GM12878 (cell line): ENCODE measurements at regions not wholly inside any gene's neighbourhood (a gene's known extent, or its start where the extent isn't known, plus 50 kb on each side); places are given as distances from the start of the nearest gene placed in this dataset.

Experiments used
- ATAC-seq: fragments of 200-7000 bp; cut with Tn5 transposase; 3 replicates; pipeline ENCODE4 v1.9.1; 2020; ENCODE audit warnings: mild to moderate bottlenecking, moderate library complexity
- BruUV-seq: library from RNA; stranded (reverse); fragments of 400-500 nt; replicated peaks from 2 replicates; lab custom pipeline; 2021; lab: Mats Ljungman, UMichigan
- CTCF ChIA-PET: fragments of 300-600 bp; sonication (Branson Sonifier 250); formaldehyde crosslinking; extraction: SDS; loops from one replicate; lab custom pipeline; 2021; ENCODE audit warnings: inconsistent platforms; lab: Yijun Ruan, JAX
- POLR2A ChIA-PET: fragments of 350-600 bp; formaldehyde crosslinking; extraction: SDS; loops from one replicate; lab custom pipeline; 2021; ENCODE audit warnings: inconsistent platforms; lab: Charles Lee
- RAD21 ChIA-PET: fragments of 300-600 bp; sonication (Branson Sonifier 250); formaldehyde crosslinking; loops from one replicate; lab custom pipeline; 2023; ENCODE audit warnings: antibody characterized with exemption; ENCODE audit not compliant: unreplicated experiment; lab: Charles Lee
- SMC1A ChIA-PET: fragments of 300-600 bp; sonication (Branson Sonifier 250); formaldehyde crosslinking; loops from one replicate; lab custom pipeline; 2023; ENCODE audit not compliant: unreplicated experiment, uncharacterized antibody; lab: Charles Lee
- DNase-seq: peaks from one replicate; pipeline ENCODE4 v3.0.0-alpha.2; 2011; ENCODE audit warnings: low read depth, low spot score
- FAIRE-seq: peaks from 3 replicates; lab custom pipeline; 2011; peaks lifted over from hg19 to GRCh38; lab: Jason Lieb, UNC
- H2AFZ ChIP-seq: 2 replicates; pipeline ENCODE4 v1.6.0; 2011; ENCODE audit warnings: low read depth, low read length, control low read depth; ENCODE audit not compliant: control insufficient read depth
- H3K27ac ChIP-seq: 2 replicates; pipeline ENCODE4 v1.5.1; 2011; ENCODE audit warnings: control low read depth; ENCODE audit not compliant: control insufficient read depth, insufficient read depth
- H3K27me3 ChIP-seq, 2 experiments: replicated peaks in 1 of 2; 2 replicates each; pipeline versions ENCODE4 v1.6.0 to v1.6.1; 2011; ENCODE audit warnings: low read length in 1 of 2; ENCODE audit not compliant: control insufficient read depth in 2 of 2, insufficient read depth in 2 of 2
- H3K36me3 ChIP-seq, 2 experiments: 2 replicates each; pipeline ENCODE4 v1.5.1; 2011; ENCODE audit warnings: low read length in 1 of 2; ENCODE audit not compliant: control insufficient read depth in 2 of 2, insufficient read depth in 2 of 2
- H3K4me1 ChIP-seq: 2 replicates; pipeline ENCODE4 v1.6.1; 2011; ENCODE audit warnings: mild to moderate bottlenecking, low read length, moderate library complexity, mixed read lengths; ENCODE audit not compliant: control insufficient read depth, insufficient read depth
- H3K4me2 ChIP-seq: 2 replicates; pipeline ENCODE4 v1.6.0; 2011; ENCODE audit warnings: control low read depth; ENCODE audit not compliant: control insufficient read depth, insufficient read depth
- H3K4me3 ChIP-seq: fragments of 200-600 bp; sonication (generic); 2 replicates; pipeline ENCODE4 v1.5.1; 2016
- H3K79me2 ChIP-seq: 2 replicates; pipeline ENCODE4 v1.6.0; 2011; ENCODE audit warnings: low read length; ENCODE audit not compliant: control insufficient read depth, insufficient read depth
- H3K9ac ChIP-seq: 2 replicates; pipeline ENCODE4 v1.8.0; 2011; ENCODE audit warnings: low read length, control low read depth, mixed read lengths; ENCODE audit not compliant: control insufficient read depth, insufficient read depth
- H3K9me3 ChIP-seq: replicated peaks from 3 replicates; pipeline ENCODE4 v1.5.1; 2011; ENCODE audit warnings: mild to moderate bottlenecking, low read length; ENCODE audit not compliant: control insufficient read depth, insufficient read depth
- H4K20me1 ChIP-seq: 2 replicates; pipeline ENCODE4 v1.6.0; 2011; ENCODE audit not compliant: control insufficient read depth, insufficient read depth
- ATF7 ChIP-seq: fragments of 450-650 bp; IDR thresholded peaks from 2 replicates; pipeline ENCODE4 v1.6.1; 2016; ENCODE audit warnings: low read depth, mild to moderate bottlenecking
- BCLAF1 ChIP-seq: fragments of 450-650 bp; IDR thresholded peaks from 2 replicates; pipeline ENCODE4 v1.6.1; 2017; ENCODE audit warnings: antibody characterized with exemption, mild to moderate bottlenecking, moderate library complexity
- BRCA1 ChIP-seq: IDR thresholded peaks from 2 replicates; pipeline ENCODE4 v1.6.1; 2011; ENCODE audit warnings: low read depth, low read length, improper control_type of control experiment
- CBX3 ChIP-seq: fragments of 200-600 bp; sonication (generic); IDR thresholded peaks from 2 replicates; pipeline ENCODE4 v1.6.1; 2016; ENCODE audit warnings: low read depth, borderline replicate concordance
- CBX5 ChIP-seq: sonication (generic); IDR thresholded peaks from 2 replicates; pipeline ENCODE4 v1.6.1; 2016; ENCODE audit warnings: low read depth, moderate library complexity, mild to moderate bottlenecking, inconsistent platforms
- CHD1 ChIP-seq: IDR thresholded peaks from 2 replicates; pipeline ENCODE4 v1.6.1; 2012; ENCODE audit warnings: low read depth, low read length, improper control_type of control experiment
- CHD2 ChIP-seq: IDR thresholded peaks from 2 replicates; pipeline ENCODE4 v1.6.1; 2011; ENCODE audit warnings: low read depth, low read length, improper control_type of control experiment, borderline replicate concordance
- EP300 ChIP-seq, 2 experiments: fragments of 150-350 bp in 1 of 2; IDR thresholded peaks; 2 replicates each; pipeline ENCODE4 v1.6.1; 2011 to 2012; ENCODE audit warnings: low read depth in 2 of 2, low read length in 2 of 2, borderline replicate concordance in 1 of 2, improper control_type of control experiment in 1 of 2, inconsistent platforms in 1 of 2; ENCODE audit not compliant: control insufficient read depth in 1 of 2
- ETV6 ChIP-seq, 2 experiments: fragments of 450-650 bp in 1 of 2; IDR thresholded peaks in 1 of 2; conservative IDR thresholded peaks in 1 of 2; 2 replicates each; pipeline ENCODE4 v1.6.1; 2014; ENCODE audit warnings: antibody characterized with exemption in 1 of 2, borderline replicate concordance in 1 of 2, low read depth in 1 of 2, mild to moderate bottlenecking in 1 of 2, moderate library complexity in 1 of 2
- HDAC6 ChIP-seq: fragments of 200-600 bp; sonication (generic); IDR thresholded peaks from one replicate; pipeline ENCODE4 v1.8.0; 2017; ENCODE audit warnings: antibody characterized with exemption; ENCODE audit not compliant: unreplicated experiment
- NR2F1 ChIP-seq: fragments of 450-650 bp; conservative IDR thresholded peaks from 2 replicates; pipeline ENCODE4 v1.6.1; 2017; ENCODE audit warnings: mild to moderate bottlenecking
- RB1 ChIP-seq: fragments of 450-650 bp; formaldehyde crosslinking; IDR thresholded peaks from 2 replicates; pipeline ENCODE4 v1.6.1; 2017; ENCODE audit warnings: mild to moderate bottlenecking, borderline replicate concordance
- RFX5 ChIP-seq: IDR thresholded peaks from 2 replicates; pipeline ENCODE4 v1.6.1; 2011; ENCODE audit warnings: low read depth, low read length, improper control_type of control experiment
- SMARCA5 ChIP-seq: fragments of 450-650 bp; IDR thresholded peaks from 2 replicates; pipeline ENCODE4 v1.6.1; 2017; ENCODE audit warnings: mild to moderate bottlenecking
- SRF ChIP-seq, 2 experiments: IDR thresholded peaks; 2 replicates each; pipeline ENCODE4 v1.6.1; 2011; ENCODE audit warnings: low read depth in 2 of 2, low read length in 2 of 2, mild to moderate bottlenecking in 1 of 2, moderate library complexity in 1 of 2
- TAF1 ChIP-seq: IDR thresholded peaks from 2 replicates; pipeline ENCODE4 v1.6.1; 2011; ENCODE audit warnings: mild to moderate bottlenecking, low read depth, low read length, borderline replicate concordance
- TCF12 ChIP-seq: IDR thresholded peaks from 2 replicates; pipeline ENCODE4 v1.6.1; 2011; ENCODE audit warnings: low read depth, mild to moderate bottlenecking, low read length
- ZZZ3 ChIP-seq: IDR thresholded peaks from 2 replicates; pipeline ENCODE4 v1.6.1; 2011; ENCODE audit warnings: low read depth; ENCODE audit not compliant: control insufficient read depth, insufficient read length
- in situ Hi-C: fragments of 300-500 bp; cut with MboI; formaldehyde crosslinking; loops from 9 replicates; pipeline ENCODE4 v1.14.3; 2018; ENCODE audit warnings: mixed read lengths
- intact Hi-C: fragments of 100-400 bp; cut with micrococcal nuclease; formaldehyde crosslinking; loops from one replicate; pipeline ENCODE4 v1.14.2; 2022; ENCODE audit not compliant: unreplicated experiment

- TF ChIP-seq TCF12, result no peak
- no peak for TF ChIP-seq NR2F1
- no peak for TF ChIP-seq CBX3
- TF ChIP-seq ETV6 (conservative IDR thresholded peaks at IDR 0.05 in 1 of 2, IDR thresholded peaks at IDR 0.05 in 1 of 2; ENCODE audit: borderline replicate concordance in 1 of 2, low read depth in 1 of 2), result no peak
These were observed 321.5 kb upstream of the FSIP2 start (continued) for GRCh38 chr2:185417111-185417510.

GRCh38 chr2:185417688-185418087 is 320.9 kb upstream of the FSIP2 start:
- Histone ChIP-seq H2AFZ (no peak overlapping the region), H3K36me3 (no peaks in the 10 kb centered on the region), H3K4me2 (no peak overlapping the region), H3K9me3 (no peaks in the 10 kb centered on the region), H3K9ac (no peak overlapping the region), H3K4me1 (no peaks in the 10 kb centered on the region), H3K79me2 (no peaks in the 10 kb centered on the region), H3K4me3 (no peak overlapping the region), H3K27ac (no peak overlapping the region), H4K20me1 (no peaks in the 10 kb centered on the region), H3K27me3 (no peaks in the 10 kb centered on the region)
- ChIA-PET CTCF (no interaction called here), RAD21 (no interaction called here), SMC1A (no interaction called here), POLR2A (no interaction called here)
- intact Hi-C loops (no loop called here), in situ Hi-C loops (no loop called here)
- BruUV-seq, result no TSS peak
- no peak for DNase-seq
- ATAC-seq, result no peak
- FAIRE-seq, result no peak
- TF ChIP-seq TAF1, result no peak
- no peak for TF ChIP-seq ATF7
- TF ChIP-seq CHD1, result no peak
- TF ChIP-seq SRF (IDR thresholded peaks at IDR 0.05; ENCODE audit: low read depth in 2 of 2, low read length in 2 of 2), result no peak
- TF ChIP-seq EP300 (IDR thresholded peaks at IDR 0.05; ENCODE audit: borderline replicate concordance in 1 of 2, control insufficient read depth in 1 of 2, low read depth in 2 of 2, low read length in 2 of 2), result no peak
- TF ChIP-seq RB1, result no peak
- no peak for TF ChIP-seq HDAC6
- no peak for TF ChIP-seq RFX5
- no peak for TF ChIP-seq SMARCA5
- no peak for TF ChIP-seq CHD2
- TF ChIP-seq CBX5, result no peak
- TF ChIP-seq ZZZ3, result no peak
- no peak for TF ChIP-seq BCLAF1
- TF ChIP-seq BRCA1, result no peak
